ENCODE measurements at regions not wholly inside any gene's neighbourhood (a gene's known extent, or its start where the extent isn't known, plus 50 kb on each side); places are given as distances from the start of the nearest gene placed in this dataset.

DNA sequence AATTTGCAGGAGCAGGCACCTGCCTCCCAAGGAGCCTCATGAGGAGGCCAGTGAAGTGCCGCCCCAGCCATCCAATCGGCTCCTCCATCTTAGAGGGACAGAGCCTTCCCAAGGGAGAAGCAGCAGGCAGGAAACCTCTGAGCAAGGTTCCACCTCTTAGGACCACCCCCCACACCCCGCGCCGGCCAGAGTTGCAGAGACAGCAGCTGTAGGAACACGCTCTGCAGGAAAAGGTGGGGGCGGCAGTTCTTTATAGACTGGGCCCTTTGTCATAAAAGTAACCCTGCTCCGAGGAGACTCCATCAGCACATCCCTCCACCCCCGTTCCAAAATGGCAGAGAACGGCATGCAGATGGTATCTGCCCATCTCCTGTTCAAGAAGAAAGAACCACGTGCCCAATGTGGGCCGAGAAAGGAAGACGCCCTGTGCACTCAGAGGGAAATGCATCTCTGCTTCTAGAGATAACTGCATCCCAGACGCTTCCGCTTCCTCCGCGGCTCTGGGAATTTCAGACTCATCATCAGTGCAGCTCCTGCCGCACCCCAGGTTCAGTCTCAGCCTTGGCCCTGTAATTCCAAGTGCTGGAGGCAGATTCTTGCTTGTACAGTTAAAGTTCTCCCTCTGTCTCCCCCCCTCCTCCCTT lies 98.5 kb downstream of the SPATA19 start:
- H3K27ac ChIP-seq = no peak overlapping the region
- no peaks in the 10 kb centered on the region for H3K27me3 ChIP-seq
- H3K36me3 ChIP-seq = no peaks in the 10 kb centered on the region
- TF ChIP-seq POLR2AphosphoS5 (IDR thresholded peaks at IDR 0.05; ENCODE audit: insufficient read depth in 1 of 2, low read depth in 1 of 2) (no peak), POLR2A (IDR thresholded peaks at IDR 0.05) (no peak)
- TF ChIP-seq, protein P1, sequence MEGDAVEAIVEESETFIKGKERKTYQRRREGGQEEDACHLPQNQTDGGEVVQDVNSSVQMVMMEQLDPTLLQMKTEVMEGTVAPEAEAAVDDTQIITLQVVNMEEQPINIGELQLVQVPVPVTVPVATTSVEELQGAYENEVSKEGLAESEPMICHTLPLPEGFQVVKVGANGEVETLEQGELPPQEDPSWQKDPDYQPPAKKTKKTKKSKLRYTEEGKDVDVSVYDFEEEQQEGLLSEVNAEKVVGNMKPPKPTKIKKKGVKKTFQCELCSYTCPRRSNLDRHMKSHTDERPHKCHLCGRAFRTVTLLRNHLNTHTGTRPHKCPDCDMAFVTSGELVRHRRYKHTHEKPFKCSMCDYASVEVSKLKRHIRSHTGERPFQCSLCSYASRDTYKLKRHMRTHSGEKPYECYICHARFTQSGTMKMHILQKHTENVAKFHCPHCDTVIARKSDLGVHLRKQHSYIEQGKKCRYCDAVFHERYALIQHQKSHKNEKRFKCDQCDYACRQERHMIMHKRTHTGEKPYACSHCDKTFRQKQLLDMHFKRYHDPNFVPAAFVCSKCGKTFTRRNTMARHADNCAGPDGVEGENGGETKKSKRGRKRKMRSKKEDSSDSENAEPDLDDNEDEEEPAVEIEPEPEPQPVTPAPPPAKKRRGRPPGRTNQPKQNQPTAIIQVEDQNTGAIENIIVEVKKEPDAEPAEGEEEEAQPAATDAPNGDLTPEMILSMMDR (IDR thresholded peaks at IDR 0.05) = no peak
- DNase-seq (ENCODE audit: extremely low spot score in 2 of 2) = no peak
- no peaks in the 10 kb centered on the region for H3K4me1 ChIP-seq
- intact Hi-C loops (cut with DNase I) = no loop called here
- no peak overlapping the region for H3K4me3 ChIP-seq
- no peaks in the 10 kb centered on the region for H3K9me3 ChIP-seq

DNA sequence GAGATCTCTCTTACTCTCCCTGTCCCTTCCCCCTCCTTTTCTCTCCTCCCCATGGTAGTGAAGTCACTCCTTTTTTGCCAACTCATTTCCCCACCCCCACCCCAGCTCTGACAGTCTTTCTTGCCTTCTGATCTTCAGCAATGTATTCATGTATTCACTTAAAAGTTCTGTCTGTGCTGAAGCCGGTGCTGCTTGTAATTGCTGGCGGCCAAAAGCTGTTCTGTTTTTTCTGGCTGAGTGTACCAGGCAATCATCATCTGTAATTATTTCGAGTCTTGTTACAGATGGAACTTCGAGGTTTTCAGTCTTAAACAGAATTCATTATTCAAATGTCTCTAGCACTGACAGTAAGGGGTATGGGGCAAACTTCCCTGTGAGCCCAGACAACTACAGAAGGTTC lies 99.5 kb downstream of the SPATA19 start:
- Histone ChIP-seq H3K27me3 (no peaks in the 10 kb centered on the region), H3K4me3 (no peak overlapping the region), H3K9me3 (no peaks in the 10 kb centered on the region), H3K4me1 (no peaks in the 10 kb centered on the region), H3K36me3 (no peaks in the 10 kb centered on the region), H3K27ac (no peak overlapping the region)
- TF ChIP-seq POLR2AphosphoS5 (IDR thresholded peaks at IDR 0.05; ENCODE audit: insufficient read depth in 1 of 2, low read depth in 1 of 2) = no peak
- TF ChIP-seq, protein P1 (IDR thresholded peaks at IDR 0.05) = no peak
- no peak for TF ChIP-seq POLR2A (IDR thresholded peaks at IDR 0.05)
- intact Hi-C loops (cut with DNase I) = no loop called here
- no peak for DNase-seq (ENCODE audit: extremely low spot score in 2 of 2)

DNA sequence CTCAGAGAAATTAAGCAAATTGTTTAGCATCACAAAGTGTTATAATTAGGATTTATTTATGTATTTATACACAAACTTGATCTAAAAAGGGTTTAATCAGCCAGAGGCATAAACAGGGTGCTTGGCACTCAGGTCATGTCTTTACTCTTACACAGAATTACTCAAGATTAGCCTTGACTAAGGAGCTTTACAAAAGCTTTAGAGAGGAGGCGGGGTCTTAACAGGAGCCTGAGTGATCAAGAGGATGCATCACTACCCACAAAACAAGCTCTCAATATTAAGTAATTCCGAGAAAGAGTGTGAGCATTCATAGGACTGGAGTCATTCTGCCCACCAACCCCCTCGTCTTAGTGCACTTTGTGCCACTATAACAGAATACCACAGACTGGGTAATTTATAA lies 103.0 kb downstream of the SPATA19 start:
- H3K27me3 ChIP-seq = no peaks in the 10 kb centered on the region
- no peak overlapping the region for H3K27ac ChIP-seq
- H3K4me3 ChIP-seq = no peak overlapping the region
- TF ChIP-seq POLR2AphosphoS5 (IDR thresholded peaks at IDR 0.05; ENCODE audit: insufficient read depth in 1 of 2, low read depth in 1 of 2) = no peak
- TF ChIP-seq POLR2A (IDR thresholded peaks at IDR 0.05) = no peak
- TF ChIP-seq, protein P1 (IDR thresholded peaks at IDR 0.05) = no peak
- H3K4me1 ChIP-seq = no peaks in the 10 kb centered on the region
- H3K9me3 ChIP-seq = no peaks in the 10 kb centered on the region
- DNase-seq (ENCODE audit: extremely low spot score in 2 of 2) = no peak
- no peaks in the 10 kb centered on the region for H3K36me3 ChIP-seq
- intact Hi-C loops (cut with DNase I) = no loop called here

DNA sequence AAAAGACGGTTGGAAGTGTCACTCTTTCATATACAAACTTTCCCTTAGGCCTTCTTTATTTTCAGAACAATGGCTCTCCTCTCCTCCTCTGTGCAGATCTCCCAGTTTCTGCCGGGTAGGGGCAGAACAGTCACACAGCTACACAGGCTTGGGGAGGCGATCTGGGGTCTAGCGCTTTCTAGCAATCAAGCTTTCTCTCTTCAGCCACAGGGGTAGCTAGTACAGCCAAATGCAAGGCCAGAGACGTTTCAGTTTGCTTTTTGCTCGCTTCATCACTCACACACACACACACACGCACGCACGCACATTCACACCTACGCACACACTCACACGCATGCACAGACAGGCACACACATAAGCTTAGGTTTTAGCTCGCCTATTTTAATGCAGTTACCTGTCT lies 104.3 kb downstream of the SPATA19 start:
- H3K4me3 ChIP-seq = no peak overlapping the region
- H3K27me3 ChIP-seq = no peaks in the 10 kb centered on the region
- no peaks in the 10 kb centered on the region for H3K4me1 ChIP-seq
- TF ChIP-seq, protein P1 (IDR thresholded peaks at IDR 0.05) = no peak
- no peak for TF ChIP-seq POLR2A (IDR thresholded peaks at IDR 0.05)
- TF ChIP-seq POLR2AphosphoS5 (IDR thresholded peaks at IDR 0.05; ENCODE audit: insufficient read depth in 1 of 2, low read depth in 1 of 2) = no peak
- no peaks in the 10 kb centered on the region for H3K9me3 ChIP-seq
- intact Hi-C loops (cut with DNase I) = no loop called here
- H3K27ac ChIP-seq = no peak overlapping the region
- DNase-seq (ENCODE audit: extremely low spot score in 2 of 2) = no peak
- H3K36me3 ChIP-seq = no peaks in the 10 kb centered on the region

DNA sequence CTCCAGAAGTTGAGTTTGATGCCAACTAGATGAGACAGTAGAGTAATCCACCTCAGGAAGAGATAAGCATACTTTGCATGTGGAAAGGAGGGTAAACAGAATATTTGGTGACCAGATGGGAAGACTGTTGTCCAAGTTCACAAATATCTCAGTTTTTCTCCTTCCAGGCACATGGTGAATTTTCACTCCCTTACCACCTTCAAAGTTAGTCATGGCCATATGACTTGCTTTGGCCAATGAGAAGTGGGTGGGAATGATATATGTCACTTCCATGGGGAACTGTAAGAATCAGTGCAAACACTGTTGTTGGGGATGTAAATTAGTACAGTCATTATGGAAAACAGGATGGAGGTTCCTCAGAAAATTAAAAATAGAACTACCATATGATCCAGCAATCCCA lies 105.8 kb downstream of the SPATA19 start:
- intact Hi-C loops (cut with DNase I) = no loop called here
- H3K36me3 ChIP-seq = no peaks in the 10 kb centered on the region
- H3K4me3 ChIP-seq = no peak overlapping the region
- no peak for TF ChIP-seq POLR2AphosphoS5 (IDR thresholded peaks at IDR 0.05; ENCODE audit: insufficient read depth in 1 of 2, low read depth in 1 of 2)
- TF ChIP-seq, protein P1 (IDR thresholded peaks at IDR 0.05) = no peak
- TF ChIP-seq POLR2A (IDR thresholded peaks at IDR 0.05) = no peak
- H3K27ac ChIP-seq = no peak overlapping the region
- no peak for DNase-seq (ENCODE audit: extremely low spot score in 2 of 2)
- no peaks in the 10 kb centered on the region for H3K9me3 ChIP-seq
- no peaks in the 10 kb centered on the region for H3K27me3 ChIP-seq
- H3K4me1 ChIP-seq = no peaks in the 10 kb centered on the region
